Fibroblast of skin of right quadriceps (primary cell): ENCODE measurements at regions not wholly inside any gene's neighbourhood (a gene's known extent, or its start where the extent isn't known, plus 50 kb on each side); places are given as distances from the start of the nearest gene placed in this dataset.

Experiments used
- DNase-seq: peaks from one replicate; pipeline ENCODE4 v3.0.0-alpha.2; 2013

- peak; percentile 83 for DNase-seq
These were observed 84.5 kb upstream of the ATP10A start for GRCh38 chr15:25947323-25948314.

DNA sequence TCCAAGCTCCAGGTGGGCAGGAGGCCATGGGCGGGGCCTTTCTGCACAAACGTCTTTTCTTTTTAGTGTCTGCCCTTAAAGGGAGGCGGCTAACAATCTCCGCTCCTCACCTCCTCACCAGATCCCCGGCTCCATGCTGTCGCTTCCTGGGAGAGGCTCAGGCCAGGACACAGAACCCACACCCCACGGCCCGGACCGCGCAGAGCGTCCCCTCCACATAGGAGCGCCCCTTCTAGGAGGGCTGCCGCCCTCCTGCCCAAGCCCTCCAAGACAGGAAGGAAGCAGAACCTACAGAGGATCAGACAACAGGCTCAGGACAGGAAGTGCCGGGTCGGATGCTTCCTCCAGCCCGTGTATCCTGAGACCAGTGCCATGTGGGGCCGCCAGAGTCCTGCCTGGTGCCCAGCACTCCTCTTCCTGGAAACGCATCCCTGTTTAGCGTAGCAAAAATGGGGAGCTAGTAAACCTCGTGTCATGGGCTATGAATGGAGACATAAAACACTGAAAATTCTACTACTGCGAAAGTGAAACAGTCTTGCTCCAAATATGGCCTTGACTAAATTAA lies 83.2 kb upstream of the ATP10A start:
- no peak for DNase-seq

DNA sequence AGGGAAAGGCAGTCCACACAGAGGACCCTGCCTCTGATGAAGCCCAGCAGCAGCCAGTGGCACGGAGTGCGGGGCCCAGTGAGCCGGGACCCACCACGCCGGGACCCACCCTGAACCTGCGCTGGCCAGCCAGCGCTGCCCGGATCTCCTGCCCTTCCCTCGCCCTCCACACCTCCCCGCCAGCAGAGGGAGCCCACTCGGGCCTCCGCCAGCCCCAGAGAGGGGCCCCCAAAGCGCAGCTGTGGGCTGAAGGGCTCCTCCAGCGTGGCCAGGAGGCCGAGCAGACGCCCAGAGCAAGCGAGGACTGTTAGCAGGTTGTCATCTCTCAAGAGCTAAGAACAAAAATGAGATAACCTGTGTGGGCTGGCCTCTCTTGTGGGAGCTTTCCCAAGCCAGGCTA lies 81.3 kb upstream of the ATP10A start:
- no peak for DNase-seq

- no peak for DNase-seq
These were observed 80.7 kb upstream of the ATP10A start for GRCh38 chr15:25943831-25944230.

DNA sequence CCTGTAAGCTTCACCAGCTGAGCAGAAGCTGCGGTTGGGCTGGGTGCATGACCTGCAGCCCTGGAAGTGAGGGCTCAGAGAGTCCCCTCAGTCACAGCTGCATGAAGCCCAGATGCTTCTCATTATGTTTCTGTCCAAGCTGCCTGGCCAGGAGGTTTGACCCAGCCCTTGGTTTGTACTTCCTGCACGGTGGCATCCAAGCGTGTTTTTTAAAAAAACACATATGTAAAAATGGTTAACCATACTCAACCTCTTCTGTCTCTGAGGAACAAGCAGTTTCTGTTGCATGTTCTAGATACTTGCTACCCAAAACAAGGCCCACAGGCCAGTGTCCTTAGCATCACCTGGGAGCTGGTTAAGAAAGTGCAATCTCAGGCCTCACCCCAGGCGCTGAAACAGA lies 76.0 kb upstream of the ATP10A start:
- no peak for DNase-seq

DNA sequence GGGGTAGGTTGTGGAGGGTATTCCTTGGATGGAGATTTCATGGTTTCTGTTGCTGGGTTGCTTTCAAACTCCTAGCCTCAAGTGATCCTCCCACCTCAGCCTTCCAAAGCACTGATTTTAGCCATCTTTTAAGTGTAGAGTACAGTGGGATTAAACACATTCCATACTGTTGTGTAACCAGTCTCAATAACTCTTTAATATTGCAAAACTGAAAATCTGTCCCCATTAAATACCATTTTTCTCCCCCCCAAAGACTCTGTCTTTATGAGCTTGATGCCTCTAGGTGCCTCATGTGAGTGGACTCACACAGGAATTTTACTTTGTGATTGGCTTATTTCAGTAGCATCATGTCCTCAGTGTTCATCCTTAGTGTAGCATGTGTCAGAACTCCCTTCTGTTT lies 74.7 kb upstream of the ATP10A start:
- DNase-seq = peak; percentile 53

- peak; percentile 33 for DNase-seq
These were observed 72.9 kb upstream of the ATP10A start for GRCh38 chr15:25936004-25936403.

- DNase-seq = peak; percentile 86
These were observed 70.5 kb upstream of the ATP10A start for GRCh38 chr15:25933456-25934158.

DNA sequence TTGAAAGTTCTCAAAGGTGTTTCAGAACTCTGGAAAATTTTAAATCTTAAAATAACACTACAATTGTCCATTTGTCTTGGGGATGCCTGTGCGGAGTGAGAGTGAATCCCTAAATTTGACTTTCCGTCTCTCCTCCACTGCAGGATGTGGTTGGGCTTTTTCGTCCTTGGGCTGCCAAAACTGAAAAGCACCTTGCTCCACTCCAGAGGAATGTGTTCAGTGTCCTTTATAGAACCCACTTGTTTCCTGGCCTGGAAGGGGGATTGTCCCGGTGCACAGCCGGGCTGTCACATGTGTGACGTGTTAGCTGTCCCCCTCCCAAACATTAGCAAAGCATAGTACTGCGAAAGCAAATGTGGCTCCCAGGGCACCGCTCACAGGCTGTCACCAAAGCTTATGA lies 69.6 kb upstream of the ATP10A start:
- DNase-seq = no peak

- no peak for DNase-seq
These were observed 68.7 kb upstream of the ATP10A start for GRCh38 chr15:25931851-25932250.

- DNase-seq = peak; percentile 27
These were observed 67.8 kb upstream of the ATP10A start for GRCh38 chr15:25930931-25931330.
